A549 (cell line): ENCODE measurements at regions not wholly inside any gene's neighbourhood (a gene's known extent, or its start where the extent isn't known, plus 50 kb on each side); places are given as distances from the start of the nearest gene placed in this dataset.

ENCODE experiments used
- ATAC-seq, 2 experiments: fragments of 200-7000 bp in 1 of 2; fragments of >200 bp in 1 of 2; cut with Nextera tagmentation in 1 of 2; cut with Tn5 transposase in 1 of 2; 3 replicates each; pipeline versions ENCODE4 v1.8.0 to v1.9.1; 2018 to 2020; ENCODE audit warnings: mild to moderate bottlenecking in 1 of 2, moderate library complexity in 1 of 2
- CTCF ChIA-PET: fragments of 300-600 bp; sonication (Branson Sonifier 250); formaldehyde crosslinking; extraction: SDS; loops from one replicate; lab custom pipeline; 2021; ENCODE audit warnings: antibody characterized with exemption, inconsistent platforms; lab: Yijun Ruan, JAX
- POLR2A ChIA-PET: fragments of 350-600 bp; formaldehyde crosslinking; extraction: SDS; loops from one replicate; lab custom pipeline; 2021; ENCODE audit warnings: antibody characterized with exemption, inconsistent platforms; lab: Yijun Ruan, JAX
- DNase-seq, 2 experiments: peaks; one replicate each; pipeline versions ENCODE4 v3.0.0 to v3.0.0-alpha.2; 2011 to 2016; ENCODE audit warnings: low read depth in 1 of 2, low spot score in 1 of 2
- FAIRE-seq: peaks from 2 replicates; lab custom pipeline; 2011; peaks lifted over from hg19 to GRCh38; lab: Jason Lieb, UNC
- H3K27ac ChIP-seq, 2 experiments: fragments of >200 bp; sonication (Bioruptor Twin); formaldehyde crosslinking; 3 replicates each; pipeline ENCODE4 v1.5.1; 2016 to 2017
- H3K4me1 ChIP-seq: fragments of >200 bp; sonication (Bioruptor Twin); formaldehyde crosslinking; 3 replicates; pipeline ENCODE4 v1.6.1; 2016
- H3K4me2 ChIP-seq: fragments of >200 bp; sonication (Bioruptor Twin); formaldehyde crosslinking; 3 replicates; pipeline ENCODE4 v1.6.1; 2016
- H3K4me3 ChIP-seq: fragments of >200 bp; sonication (Bioruptor Twin); formaldehyde crosslinking; 3 replicates; pipeline ENCODE4 v1.5.1; 2016
- H3K9me3 ChIP-seq: fragments of >200 bp; sonication (Bioruptor Twin); formaldehyde crosslinking; 3 replicates; pipeline ENCODE4 v1.6.1; 2016
- ATOH8 ChIP-seq: fragments of 250-450 bp; sonication (Bioruptor Pico); IDR thresholded peaks from 2 replicates; pipeline ENCODE4 v1.5.0; 2020; ENCODE audit warnings: low read depth, mild to moderate bottlenecking, moderate library complexity
- CBX2 ChIP-seq: fragments of 200-600 bp; sonication (generic); IDR thresholded peaks from 2 replicates; pipeline ENCODE4 v1.6.1; 2016; ENCODE audit warnings: low read depth, mild to moderate bottlenecking, borderline replicate concordance
- CBX8 ChIP-seq: fragments of 200-600 bp; sonication (generic); IDR thresholded peaks from 2 replicates; pipeline ENCODE4 v1.6.1; 2016
- EP300 ChIP-seq, 2 experiments: fragments of >200 bp; sonication (Bioruptor Twin); formaldehyde crosslinking; IDR thresholded peaks; 2 replicates in 1 of 2; 3 replicates in 1 of 2; pipeline ENCODE4 v1.6.1; 2016 to 2017
- ESRRA ChIP-seq: fragments of 150-350 bp; IDR thresholded peaks from 2 replicates; pipeline ENCODE4 v1.6.1; 2014; ENCODE audit warnings: mild to moderate bottlenecking, low read length, borderline replicate concordance
- FOSL2 ChIP-seq, 2 experiments: fragments of 450-650 bp in 1 of 2; fragments of >200 bp in 1 of 2; sonication (Bioruptor Twin) in 1 of 2; formaldehyde crosslinking; IDR thresholded peaks; 2 replicates each; pipeline versions ENCODE4 v1.5.0 to v1.6.1; 2016 to 2020; ENCODE audit warnings: mild to moderate bottlenecking in 1 of 2, moderate library complexity in 1 of 2
- GATA3 ChIP-seq: IDR thresholded peaks from 2 replicates; pipeline ENCODE4 v1.6.1; 2012; ENCODE audit warnings: borderline replicate concordance
- HEYL ChIP-seq: fragments of 250-450 bp; sonication (Bioruptor Pico); IDR thresholded peaks from 2 replicates; pipeline ENCODE4 v1.8.0; 2021; ENCODE audit warnings: mild to moderate bottlenecking, moderate library complexity
- KDM1A ChIP-seq: fragments of 200-600 bp; sonication (generic); IDR thresholded peaks from 2 replicates; pipeline ENCODE4 v1.6.1; 2016; ENCODE audit warnings: low read depth, mild to moderate bottlenecking
- KDM5A ChIP-seq: fragments of 200-600 bp; sonication (generic); IDR thresholded peaks from 2 replicates; pipeline ENCODE4 v1.6.1; 2016; ENCODE audit warnings: antibody characterized with exemption, mild to moderate bottlenecking
- MAFK ChIP-seq: fragments of 450-650 bp; IDR thresholded peaks from 2 replicates; pipeline ENCODE4 v1.6.1; 2014; ENCODE audit not compliant: partially characterized antibody
- MYC ChIP-seq: IDR thresholded peaks from 2 replicates; pipeline ENCODE4 v1.6.1; 2012; ENCODE audit warnings: mild to moderate bottlenecking, inconsistent platforms, low read length, improper control_type of control experiment, borderline replicate concordance
- NFE2L2 ChIP-seq: fragments of 150-350 bp; conservative IDR thresholded peaks from 2 replicates; pipeline ENCODE4 v1.6.1; 2014; ENCODE audit warnings: low read length
- NPAS2 ChIP-seq: fragments of 250-450 bp; sonication (Bioruptor Pico); IDR thresholded peaks from 2 replicates; pipeline ENCODE4 v1.8.0; 2022; ENCODE audit warnings: mild to moderate bottlenecking, moderate library complexity, borderline replicate concordance
- PBX3 ChIP-seq: IDR thresholded peaks from 2 replicates; pipeline ENCODE4 v1.6.1; 2012
- RCOR1 ChIP-seq: fragments of 150-350 bp; IDR thresholded peaks from 2 replicates; pipeline ENCODE4 v1.6.1; 2014; ENCODE audit warnings: antibody characterized with exemption, low read length, low read depth
- REST ChIP-seq: fragments of 200-600 bp; sonication (generic); IDR thresholded peaks from 2 replicates; pipeline ENCODE4 v1.6.1; 2016; ENCODE audit warnings: antibody characterized with exemption, mild to moderate bottlenecking, moderate library complexity
- RFX5 ChIP-seq: fragments of 450-650 bp; IDR thresholded peaks from 2 replicates; pipeline ENCODE4 v1.7.1; 2014; ENCODE audit warnings: antibody characterized with exemption, mild to moderate bottlenecking, moderate library complexity
- SREBF2 ChIP-seq: fragments of 450-650 bp; IDR thresholded peaks from 2 replicates; pipeline ENCODE4 v1.6.1; 2014; ENCODE audit warnings: mild to moderate bottlenecking, moderate library complexity
- TFCP2L1 ChIP-seq: fragments of 250-450 bp; sonication (Bioruptor Pico); IDR thresholded peaks from 2 replicates; pipeline ENCODE4 v1.5.0; 2021; ENCODE audit warnings: mild to moderate bottlenecking
- TP53 ChIP-seq: fragments of 250-450 bp; sonication (Bioruptor Pico); IDR thresholded peaks from 2 replicates; pipeline ENCODE4 v1.5.0; 2021; ENCODE audit warnings: mild to moderate bottlenecking, moderate library complexity
- ZC3H11A ChIP-seq: fragments of 450-650 bp; IDR thresholded peaks from 2 replicates; pipeline ENCODE4 v1.6.1; 2014; ENCODE audit warnings: antibody characterized with exemption, mild to moderate bottlenecking
- ZFP36 ChIP-seq: fragments of 450-650 bp; IDR thresholded peaks from 2 replicates; pipeline ENCODE4 v1.6.1; 2014; ENCODE audit warnings: borderline replicate concordance; ENCODE audit not compliant: partially characterized antibody
- ZNF302 ChIP-seq: fragments of 250-450 bp; sonication (Bioruptor Pico); IDR thresholded peaks from 2 replicates; pipeline ENCODE4 v1.9.0; 2021; ENCODE audit warnings: inconsistent platforms, mild to moderate bottlenecking, moderate library complexity
- WGBS: methylation state at CpG from one replicate; pipeline ENCODE4 v1.1.6; 2017; ENCODE audit errors: missing lambda C conversion rate; 5-methylcytosine and 5-hydroxymethylcytosine counted together

GRCh38 chr5:97377582-97377981 lies 194.5 kb upstream of the RIOK2 start:
- H3K27ac ChIP-seq: no peak overlapping the region
- WGBS: 72% methylated on average over 1 of the region's 1 CpG

GRCh38 chr5:97383996-97384395 lies 200.9 kb upstream of the RIOK2 start:
- ChIA-PET POLR2A (no interaction called here), CTCF (no interaction called here)
- Histone ChIP-seq H3K4me2 (no peak overlapping the region), H3K27ac (no peak overlapping the region), H3K4me1 (no peaks in the 10 kb centered on the region), H3K9me3 (no peaks in the 10 kb centered on the region), H3K4me3 (no peak overlapping the region)
- ATAC-seq (no peak), DNase-seq (no peak), FAIRE-seq (no peak)
- no peak for TF ChIP-seq MAFK
- no peak for TF ChIP-seq FOSL2 (IDR thresholded peaks at IDR 0.05)
- TF ChIP-seq FOSL2 (CRISPR knock-in tag; IDR thresholded peaks at IDR 0.05): 0 out of 2 replicates have a peak, but pooled peaks have one; percentile 5
- WGBS: 10% methylated on average over 1 of the region's 1 CpG

More at GRCh38 chr5:97377582-97377981, 194.5 kb upstream of the RIOK2 start:
- no peak overlapping the region for H3K4me3 ChIP-seq
- no peak overlapping the region for H3K4me2 ChIP-seq
- no peak for TF ChIP-seq ZC3H11A
- no peak for TF ChIP-seq TFCP2L1 (CRISPR knock-in tag)
- H3K4me1 ChIP-seq: no peaks in the 10 kb centered on the region
- FAIRE-seq (no peak), DNase-seq (no peak), ATAC-seq (no peak)
- no peaks in the 10 kb centered on the region for H3K9me3 ChIP-seq
- CTCF ChIA-PET: no interaction called here
- POLR2A ChIA-PET: no interaction called here

GRCh38 chr5:97388794-97389193 lies 205.7 kb upstream of the RIOK2 start:
- no peak for DNase-seq

GRCh38 chr5:97400537-97400936 lies 217.5 kb upstream of the RIOK2 start:
- ChIA-PET POLR2A (no interaction called here), CTCF (no interaction called here)
- Histone ChIP-seq H3K27ac (no peak overlapping the region), H3K4me3 (no peak overlapping the region), H3K9me3 (no peaks in the 10 kb centered on the region), H3K4me2 (no peak overlapping the region), H3K4me1 (no peaks in the 10 kb centered on the region)
- no peak for DNase-seq
- TF ChIP-seq RFX5 (no peak), TP53 (CRISPR knock-in tag) (no peak), MYC (no peak)
- 10% methylated on average over 3 of the region's 3 CpGs for WGBS
- FAIRE-seq: no peak
- no peak for ATAC-seq

More at GRCh38 chr5:97388794-97389193, 205.7 kb upstream of the RIOK2 start:
- Histone ChIP-seq H3K4me2 (no peak overlapping the region), H3K4me3 (no peak overlapping the region), H3K9me3 (no peaks in the 10 kb centered on the region), H3K27ac (no peak overlapping the region)
- FAIRE-seq (no peak), ATAC-seq (no peak)
- POLR2A ChIA-PET: no interaction called here
- no peak for TF ChIP-seq EP300 (IDR thresholded peaks at IDR 0.05)
- no peak for TF ChIP-seq CBX8
- no peak for TF ChIP-seq TFCP2L1 (CRISPR knock-in tag)
- no peak for TF ChIP-seq KDM5A
- no peak for TF ChIP-seq ESRRA
- no peak for TF ChIP-seq KDM1A
- no peak for TF ChIP-seq CBX2
- no peak for TF ChIP-seq ZNF302 (CRISPR knock-in tag)
- TF ChIP-seq TP53 (CRISPR knock-in tag): no peak
- TF ChIP-seq, all 56 proteins: peak for 0
- no peaks in the 10 kb centered on the region for H3K4me1 ChIP-seq
- CTCF ChIA-PET: no interaction called here
- WGBS: 12% methylated on average over 2 of the region's 2 CpGs

- 54% methylated on average over 9 of the region's 9 CpGs for WGBS
- no peaks in the 10 kb centered on the region for H3K9me3 ChIP-seq
- no peak for FAIRE-seq
- DNase-seq: no peak
- no peak overlapping the region for H3K27ac ChIP-seq
- CTCF ChIA-PET: no interaction called here
- ATAC-seq: no peak
- H3K4me2 ChIP-seq: no peak overlapping the region
- POLR2A ChIA-PET: no interaction called here
- no peak overlapping the region for H3K4me3 ChIP-seq
- no peaks in the 10 kb centered on the region for H3K4me1 ChIP-seq
- TF ChIP-seq HEYL (CRISPR knock-in tag): no peak
- no peak for TF ChIP-seq RCOR1
- no peak for TF ChIP-seq SREBF2
- TF ChIP-seq NPAS2 (CRISPR knock-in tag): no peak
- TF ChIP-seq REST: no peak
- TF ChIP-seq GATA3: no peak
- TF ChIP-seq MAFK: no peak
- TF ChIP-seq KDM1A: no peak
- no peak for TF ChIP-seq ATOH8 (CRISPR knock-in tag)
- no peak for TF ChIP-seq NFE2L2
- no peak for TF ChIP-seq ZFP36
- TF ChIP-seq PBX3: no peak
- no peak for TF ChIP-seq EP300 (IDR thresholded peaks at IDR 0.05)
These were observed 222.9 kb upstream of the RIOK2 start for GRCh38 chr5:97405941-97406340.
